ENCODE measurements at regions not wholly inside any gene's neighbourhood (a gene's known extent, or its start where the extent isn't known, plus 50 kb on each side); places are given as distances from the start of the nearest gene placed in this dataset.

- FAIRE-seq (no peak), DNase-seq (no peak)
- 87 to 88% (median 87%) methylated on average over 2 of the region's 2 CpGs for WGBS, 3 donors
Observed at GRCh38 chr3:181541414-181541813, 170.3 kb upstream of the SOX2 start.

GRCh38 chr3:181534781-181535221 lies 176.9 kb upstream of the SOX2 start:
- Histone ChIP-seq H3K27me3 (ENCODE audit: control insufficient read depth in 3 of 3, insufficient read depth in 3 of 3, low read length in 3 of 3) (peaks cover 0 to 2% (median 0%) of the 10 kb centered on the region in 3 donors), H3K27ac (ENCODE audit: low read depth in 1 of 3, low read length in 2 of 3) (no peak overlapping the region), H3K4me3 (ENCODE audit: low read depth in 1 of 3, low read length in 3 of 3) (no peak overlapping the region), H3K9me3 (ENCODE audit: control insufficient read depth in 2 of 2, insufficient read depth in 1 of 2, low read depth in 1 of 2, low read length in 1 of 2) (no peaks in the 10 kb centered on the region), H3K36me3 (ENCODE audit: control insufficient read depth in 3 of 3, insufficient read depth in 2 of 3, low read depth in 1 of 3, low read length in 3 of 3) (no peaks in the 10 kb centered on the region), H3K4me1 (ENCODE audit: control insufficient read depth in 3 of 3, insufficient read depth in 2 of 3, low read depth in 1 of 3, low read length in 2 of 3) (no peaks in the 10 kb centered on the region)
- DNase-seq (no peak), FAIRE-seq (no peak)
- WGBS, 3 donors: 14 to 30% (median 15%) methylated on average over 3 of the region's 3 CpGs

More at GRCh38 chr3:181541414-181541813, 170.3 kb upstream of the SOX2 start:
- no peaks in the 10 kb centered on the region for H3K9me3 ChIP-seq (ENCODE audit: control insufficient read depth in 2 of 2, insufficient read depth in 1 of 2, low read depth in 1 of 2, low read length in 1 of 2)
- H3K36me3 ChIP-seq (ENCODE audit: control insufficient read depth in 3 of 3, insufficient read depth in 2 of 3, low read depth in 1 of 3, low read length in 3 of 3): no peaks in the 10 kb centered on the region
- H3K27ac ChIP-seq (ENCODE audit: low read depth in 1 of 3, low read length in 2 of 3): no peak overlapping the region
- H3K4me1 ChIP-seq (ENCODE audit: control insufficient read depth in 3 of 3, insufficient read depth in 2 of 3, low read depth in 1 of 3, low read length in 2 of 3): no peaks in the 10 kb centered on the region
- no peak overlapping the region for H3K4me3 ChIP-seq (ENCODE audit: low read depth in 1 of 3, low read length in 3 of 3)
- H3K27me3 ChIP-seq (ENCODE audit: control insufficient read depth in 3 of 3, insufficient read depth in 3 of 3, low read length in 3 of 3): peaks cover 0 to 3% (median 0%) of the 10 kb centered on the region in 3 donors

- DNase-seq (no peak), FAIRE-seq (no peak)
- H3K9me3 ChIP-seq (ENCODE audit: control insufficient read depth in 2 of 2, insufficient read depth in 1 of 2, low read depth in 1 of 2, low read length in 1 of 2): no peaks in the 10 kb centered on the region
- H3K27ac ChIP-seq (ENCODE audit: low read depth in 1 of 3, low read length in 2 of 3): no peak overlapping the region
- H3K36me3 ChIP-seq (ENCODE audit: control insufficient read depth in 3 of 3, insufficient read depth in 2 of 3, low read depth in 1 of 3, low read length in 3 of 3): no peaks in the 10 kb centered on the region
- no peak overlapping the region for H3K4me3 ChIP-seq (ENCODE audit: low read depth in 1 of 3, low read length in 3 of 3)
- 41 to 65% (median 42%) methylated on average over 4 of the region's 4 CpGs for WGBS, 3 donors
- peaks cover 0 to 2% (median 0%) of the 10 kb centered on the region in 3 donors for H3K27me3 ChIP-seq (ENCODE audit: control insufficient read depth in 3 of 3, insufficient read depth in 3 of 3, low read length in 3 of 3)
- H3K4me1 ChIP-seq (ENCODE audit: control insufficient read depth in 3 of 3, insufficient read depth in 2 of 3, low read depth in 1 of 3, low read length in 2 of 3): no peaks in the 10 kb centered on the region
Observed at GRCh38 chr3:181533811-181534210, 177.9 kb upstream of the SOX2 start.

- H3K4me3 ChIP-seq (ENCODE audit: low read depth in 1 of 3, low read length in 3 of 3): no peak overlapping the region
- H3K27ac ChIP-seq (ENCODE audit: low read depth in 1 of 3, low read length in 2 of 3): no peak overlapping the region
- H3K36me3 ChIP-seq (ENCODE audit: control insufficient read depth in 3 of 3, insufficient read depth in 2 of 3, low read depth in 1 of 3, low read length in 3 of 3): no peaks in the 10 kb centered on the region
- DNase-seq: peak in 1 of 2 donors; percentile 63
- H3K27me3 ChIP-seq (ENCODE audit: control insufficient read depth in 3 of 3, insufficient read depth in 3 of 3, low read length in 3 of 3): peaks cover 0 to 2% (median 0%) of the 10 kb centered on the region in 3 donors
- H3K9me3 ChIP-seq (ENCODE audit: control insufficient read depth in 2 of 2, insufficient read depth in 1 of 2, low read depth in 1 of 2, low read length in 1 of 2): no peaks in the 10 kb centered on the region
- H3K4me1 ChIP-seq (ENCODE audit: control insufficient read depth in 3 of 3, insufficient read depth in 2 of 3, low read depth in 1 of 3, low read length in 2 of 3): no peaks in the 10 kb centered on the region
- peak; percentile 90 for FAIRE-seq
Observed at GRCh38 chr3:181530584-181530983, 181.1 kb upstream of the SOX2 start.

GRCh38 chr3:181521831-181522230 lies 189.9 kb upstream of the SOX2 start:
- Histone ChIP-seq H3K27ac (ENCODE audit: low read depth in 1 of 3, low read length in 2 of 3) (no peak overlapping the region), H3K4me1 (ENCODE audit: control insufficient read depth in 3 of 3, insufficient read depth in 2 of 3, low read depth in 1 of 3, low read length in 2 of 3) (no peaks in the 10 kb centered on the region), H3K36me3 (ENCODE audit: control insufficient read depth in 3 of 3, insufficient read depth in 2 of 3, low read depth in 1 of 3, low read length in 3 of 3) (no peaks in the 10 kb centered on the region), H3K4me3 (ENCODE audit: low read depth in 1 of 3, low read length in 3 of 3) (no peak overlapping the region), H3K27me3 (ENCODE audit: control insufficient read depth in 3 of 3, insufficient read depth in 3 of 3, low read length in 3 of 3) (no peaks in the 10 kb centered on the region), H3K9me3 (ENCODE audit: control insufficient read depth in 2 of 2, insufficient read depth in 1 of 2, low read depth in 1 of 2, low read length in 1 of 2) (peaks cover 0 to 3% of the 10 kb centered on the region in 2 donors)
- WGBS, 3 donors: 90 to 100% (median 96%) methylated on average over 2 of the region's 2 CpGs
- DNase-seq: no peak
- FAIRE-seq: no peak

- H3K27me3 ChIP-seq (ENCODE audit: control insufficient read depth in 3 of 3, insufficient read depth in 3 of 3, low read length in 3 of 3): no peaks in the 10 kb centered on the region
- WGBS, 3 donors: 63 to 67% (median 65%) methylated on average over 3 of the region's 3 CpGs
- FAIRE-seq: no peak
- no peaks in the 10 kb centered on the region for H3K4me1 ChIP-seq (ENCODE audit: control insufficient read depth in 3 of 3, insufficient read depth in 2 of 3, low read depth in 1 of 3, low read length in 2 of 3)
- no peak overlapping the region for H3K4me3 ChIP-seq (ENCODE audit: low read depth in 1 of 3, low read length in 3 of 3)
- no peak for DNase-seq
- no peaks in the 10 kb centered on the region for H3K9me3 ChIP-seq (ENCODE audit: control insufficient read depth in 2 of 2, insufficient read depth in 1 of 2, low read depth in 1 of 2, low read length in 1 of 2)
- H3K27ac ChIP-seq (ENCODE audit: low read depth in 1 of 3, low read length in 2 of 3): no peak overlapping the region
- H3K36me3 ChIP-seq (ENCODE audit: control insufficient read depth in 3 of 3, insufficient read depth in 2 of 3, low read depth in 1 of 3, low read length in 3 of 3): no peaks in the 10 kb centered on the region
Observed at GRCh38 chr3:181518222-181518621, 193.5 kb upstream of the SOX2 start.

GRCh38 chr3:181512787-181513186 lies 198.9 kb upstream of the SOX2 start:
- no peak overlapping the region for H3K27ac ChIP-seq (ENCODE audit: low read depth in 1 of 3, low read length in 2 of 3)
- no peak for FAIRE-seq
- no peak for DNase-seq
- peaks cover 0 to 20% of the 10 kb centered on the region in 2 donors for H3K9me3 ChIP-seq (ENCODE audit: control insufficient read depth in 2 of 2, insufficient read depth in 1 of 2, low read depth in 1 of 2, low read length in 1 of 2)
- H3K4me3 ChIP-seq (ENCODE audit: low read depth in 1 of 3, low read length in 3 of 3): no peak overlapping the region
- 71 to 91% (median 85%) methylated on average over 1 of the region's 1 CpG for WGBS, 3 donors
- H3K4me1 ChIP-seq (ENCODE audit: control insufficient read depth in 3 of 3, insufficient read depth in 2 of 3, low read depth in 1 of 3, low read length in 2 of 3): no peaks in the 10 kb centered on the region
- H3K27me3 ChIP-seq (ENCODE audit: control insufficient read depth in 3 of 3, insufficient read depth in 3 of 3, low read length in 3 of 3): no peaks in the 10 kb centered on the region
- no peaks in the 10 kb centered on the region for H3K36me3 ChIP-seq (ENCODE audit: control insufficient read depth in 3 of 3, insufficient read depth in 2 of 3, low read depth in 1 of 3, low read length in 3 of 3)

- 67 to 77% (median 76%) methylated on average over 3 of the region's 3 CpGs for WGBS, 3 donors
- DNase-seq (no peak), FAIRE-seq (no peak)
- Histone ChIP-seq H3K27ac (ENCODE audit: low read depth in 1 of 3, low read length in 2 of 3) (no peak overlapping the region), H3K4me1 (ENCODE audit: control insufficient read depth in 3 of 3, insufficient read depth in 2 of 3, low read depth in 1 of 3, low read length in 2 of 3) (no peaks in the 10 kb centered on the region), H3K9me3 (ENCODE audit: control insufficient read depth in 2 of 2, insufficient read depth in 1 of 2, low read depth in 1 of 2, low read length in 1 of 2) (peaks cover 0 to 20% of the 10 kb centered on the region in 2 donors), H3K36me3 (ENCODE audit: control insufficient read depth in 3 of 3, insufficient read depth in 2 of 3, low read depth in 1 of 3, low read length in 3 of 3) (no peaks in the 10 kb centered on the region), H3K4me3 (ENCODE audit: low read depth in 1 of 3, low read length in 3 of 3) (no peak overlapping the region), H3K27me3 (ENCODE audit: control insufficient read depth in 3 of 3, insufficient read depth in 3 of 3, low read length in 3 of 3) (no peaks in the 10 kb centered on the region)
Observed at GRCh38 chr3:181510500-181510899, 201.2 kb upstream of the SOX2 start.

- Histone ChIP-seq H3K36me3 (ENCODE audit: control insufficient read depth in 3 of 3, insufficient read depth in 2 of 3, low read depth in 1 of 3, low read length in 3 of 3) (no peaks in the 10 kb centered on the region), H3K4me1 (ENCODE audit: control insufficient read depth in 3 of 3, insufficient read depth in 2 of 3, low read depth in 1 of 3, low read length in 2 of 3) (no peaks in the 10 kb centered on the region), H3K27me3 (ENCODE audit: control insufficient read depth in 3 of 3, insufficient read depth in 3 of 3, low read length in 3 of 3) (no peaks in the 10 kb centered on the region), H3K27ac (ENCODE audit: low read depth in 1 of 3, low read length in 2 of 3) (no peak overlapping the region), H3K4me3 (ENCODE audit: low read depth in 1 of 3, low read length in 3 of 3) (no peak overlapping the region), H3K9me3 (ENCODE audit: control insufficient read depth in 2 of 2, insufficient read depth in 1 of 2, low read depth in 1 of 2, low read length in 1 of 2) (no peaks in the 10 kb centered on the region)
- FAIRE-seq (no peak), DNase-seq (no peak)
- WGBS, 3 donors: 70 to 79% (median 79%) methylated on average over 3 of the region's 3 CpGs
Observed at GRCh38 chr3:181497358-181497757, 214.4 kb upstream of the SOX2 start.
